ENCODE measurements at regions not wholly inside any gene's neighbourhood (a gene's known extent, or its start where the extent isn't known, plus 50 kb on each side); places are given as distances from the start of the nearest gene placed in this dataset.
A peak's percentile ranks its signal among the peaks of the same experiment; 100 is the strongest.
"Not testable (repeated sequence)": the region's sequence is repeated elsewhere in the genome, so short reads cannot be mapped to it uniquely, and the experiment has no call there.

DNA sequence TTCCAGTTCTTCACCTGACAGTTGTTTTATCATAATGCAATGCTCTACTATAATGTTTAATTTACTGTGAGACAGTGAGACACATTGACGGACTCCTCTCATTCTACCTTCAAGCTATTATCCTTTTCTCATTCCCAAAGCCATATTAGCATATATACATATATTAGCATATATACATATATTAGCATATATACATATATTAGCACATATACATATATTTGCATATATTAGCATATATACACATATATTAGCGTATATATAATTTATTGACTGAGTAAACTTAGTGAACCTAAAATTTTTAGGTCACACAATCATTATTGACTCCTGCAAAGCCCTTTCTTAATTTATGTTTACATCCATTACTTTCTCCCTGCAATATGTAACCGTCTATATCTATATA lies 555.0 kb upstream of the ADGRB3 start:
- Histone ChIP-seq H3K36me3 (no peaks in the 10 kb centered on the region), H3K4me3 (no peak overlapping the region), H3K4me1 (no peaks in the 10 kb centered on the region), H4K20me1 (no peaks in the 10 kb centered on the region), H3K9ac (no peak overlapping the region), H3K9me3 (replicated peaks in 1 of 11) (peaks cover 0 to 2% (median under 1%) of the 10 kb centered on the region in 11 experiments; a peak in 3 of 22 replicates), H3K4me2 (no peak overlapping the region), H3K27me3 (no peaks in the 10 kb centered on the region), H3K27ac (no peak overlapping the region)
- no peak for TF ChIP-seq Cebpa-rat (IDR thresholded peaks at IDR 0.05)

DNA sequence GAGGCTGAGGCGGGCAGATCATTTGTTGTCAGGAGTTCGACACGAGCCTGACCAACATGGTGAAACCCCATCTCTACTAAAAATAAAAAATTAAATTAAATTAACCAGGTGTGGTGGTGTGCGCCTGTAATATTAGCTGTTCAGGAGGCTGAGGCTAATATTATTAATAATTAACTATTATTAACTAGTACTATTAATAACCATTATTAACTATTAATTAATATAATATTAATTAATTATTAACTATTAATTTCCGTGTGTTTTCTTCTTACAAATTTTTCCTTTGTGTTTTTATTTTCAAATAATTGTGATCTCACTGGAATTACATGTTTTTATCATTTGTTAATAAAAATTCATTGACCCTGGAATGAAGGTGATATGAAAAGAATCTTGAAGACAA lies 557.4 kb upstream of the ADGRB3 start:
- H3K9me3 ChIP-seq (replicated peaks in 1 of 11) = no peaks in the 10 kb centered on the region
- TF ChIP-seq Cebpa-rat (IDR thresholded peaks at IDR 0.05) = no peak
- no peak overlapping the region for H3K27ac ChIP-seq
- H3K36me3 ChIP-seq = no peaks in the 10 kb centered on the region
- no peak overlapping the region for H3K4me3 ChIP-seq
- H3K9ac ChIP-seq = no peak overlapping the region
- H4K20me1 ChIP-seq = no peaks in the 10 kb centered on the region
- H3K4me2 ChIP-seq = no peak overlapping the region
- no peaks in the 10 kb centered on the region for H3K4me1 ChIP-seq
- H3K27me3 ChIP-seq = no peaks in the 10 kb centered on the region

DNA sequence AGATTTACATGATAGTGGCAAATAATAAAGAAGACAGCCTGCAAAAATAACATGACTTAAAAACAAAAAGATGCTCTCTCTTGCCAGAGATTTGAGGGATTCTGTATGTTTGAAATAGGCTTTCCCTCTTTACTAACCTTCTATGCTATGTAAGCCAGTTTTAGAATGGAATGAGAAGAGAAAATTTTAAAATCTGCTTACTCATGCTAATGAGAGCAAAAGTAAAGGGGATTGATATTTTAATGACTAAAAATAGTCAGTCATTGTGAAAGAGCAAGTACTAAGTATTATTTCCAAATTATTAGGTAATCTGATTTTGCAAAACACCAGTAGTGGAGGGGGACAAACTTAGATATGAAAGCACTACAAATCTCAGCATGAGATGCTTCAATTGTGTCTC lies 563.3 kb upstream of the ADGRB3 start:
- H3K9ac ChIP-seq = no peak overlapping the region
- no peak overlapping the region for H3K4me3 ChIP-seq
- no peaks in the 10 kb centered on the region for H4K20me1 ChIP-seq
- H3K27ac ChIP-seq = no peak overlapping the region
- no peaks in the 10 kb centered on the region for H3K27me3 ChIP-seq
- no peaks in the 10 kb centered on the region for H3K36me3 ChIP-seq
- H3K4me2 ChIP-seq = peak overlapping the region in 2 of 11 experiments; percentile 12 to 22; a peak in 3 of 22 replicates
- TF ChIP-seq Cebpa-rat (IDR thresholded peaks at IDR 0.05) = no peak
- no peaks in the 10 kb centered on the region for H3K9me3 ChIP-seq (replicated peaks in 1 of 11)
- peaks cover 0 to 7% (median 0%) of the 10 kb centered on the region in 10 experiments; a peak in 1 of 20 replicates for H3K4me1 ChIP-seq

DNA sequence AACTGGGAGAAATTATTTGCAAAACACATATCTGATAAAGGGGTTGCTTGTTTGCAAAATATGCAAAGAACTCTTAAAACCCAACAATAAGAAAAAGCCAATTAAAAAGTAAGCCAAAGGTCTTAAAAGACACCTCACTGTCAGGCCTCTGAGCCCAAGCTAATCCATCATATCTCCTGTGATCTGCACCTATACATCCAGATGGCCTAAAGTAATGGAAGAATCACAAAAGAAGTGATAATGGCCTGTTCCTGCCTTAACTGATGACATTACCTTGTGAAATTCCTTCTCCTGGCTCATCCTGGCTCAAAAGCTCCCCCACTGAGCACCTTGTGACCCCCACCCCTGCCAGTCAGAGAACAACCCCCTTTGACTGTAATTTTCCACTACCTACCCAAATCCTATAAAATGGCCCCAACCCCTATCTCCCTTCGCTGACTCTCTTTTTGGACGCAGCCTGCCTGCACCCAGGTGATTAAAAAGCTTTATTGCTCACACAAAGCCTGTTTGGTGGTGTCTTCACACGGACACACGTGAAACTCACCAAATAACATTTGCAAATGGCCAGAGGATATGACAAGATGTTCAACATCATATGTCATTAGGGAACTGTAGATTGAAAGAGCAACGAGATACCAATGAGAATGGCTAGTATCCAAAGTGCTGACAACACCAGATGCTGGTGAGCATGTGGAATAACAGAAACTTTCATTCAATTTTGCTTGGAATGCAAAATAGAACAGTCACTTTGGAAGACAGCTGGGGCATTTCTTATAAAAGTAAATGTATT lies 565.0 kb upstream of the ADGRB3 start:
- Histone ChIP-seq H3K36me3 (no peaks in the 10 kb centered on the region), H3K4me2 (no peak overlapping the region), H3K4me1 (peaks cover 0 to 7% (median 0%) of the 10 kb centered on the region in 10 experiments; a peak in 1 of 20 replicates), H3K4me3 (no peak overlapping the region), H3K27me3 (no peaks in the 10 kb centered on the region), H3K9me3 (replicated peaks in 1 of 11) (no peaks in the 10 kb centered on the region), H4K20me1 (no peaks in the 10 kb centered on the region), H3K9ac (no peak overlapping the region), H3K27ac (no peak overlapping the region)
- TF ChIP-seq Cebpa-rat (IDR thresholded peaks at IDR 0.05) = no peak

DNA sequence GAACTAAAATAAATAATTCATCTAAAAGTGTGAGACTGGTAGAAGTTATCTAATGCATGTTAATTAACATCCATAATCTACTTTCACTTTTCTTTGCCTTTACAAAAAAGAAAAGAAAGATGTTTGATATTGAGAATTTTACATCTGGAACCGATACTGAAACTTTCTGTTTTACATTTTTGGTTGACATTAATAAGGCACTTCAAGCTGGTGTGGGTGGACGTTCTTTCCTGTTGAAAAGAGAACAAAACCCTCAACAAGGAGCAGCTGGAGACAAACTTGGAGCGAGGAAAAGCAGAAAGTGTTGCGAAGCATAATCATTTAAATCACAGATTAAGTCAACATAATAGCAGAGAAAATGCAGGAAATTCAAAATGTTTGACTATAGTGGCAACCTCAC lies 575.2 kb upstream of the ADGRB3 start:
- H3K4me2 ChIP-seq = no peak overlapping the region

DNA sequence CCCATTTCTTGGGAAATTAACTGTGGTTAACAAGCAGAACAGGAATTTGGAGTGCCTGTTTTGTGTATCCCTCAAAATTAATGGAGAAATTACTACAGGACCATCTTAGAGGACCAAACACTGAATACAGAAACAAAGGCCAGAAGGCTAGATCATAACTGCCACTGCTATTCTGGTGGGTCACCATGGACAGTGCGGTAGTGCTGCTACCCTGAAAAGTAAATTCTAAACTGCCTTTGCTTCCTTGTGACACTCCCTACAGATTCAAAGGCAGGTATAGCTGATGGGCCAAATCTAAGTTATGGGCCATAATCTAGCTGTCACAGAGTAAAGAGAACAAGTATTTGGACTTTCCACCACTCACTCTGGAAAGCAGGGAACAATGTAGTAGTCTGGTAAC lies 575.8 kb upstream of the ADGRB3 start:
- no peaks in the 10 kb centered on the region for H3K27me3 ChIP-seq
- no peak overlapping the region for H3K4me3 ChIP-seq
- no peak overlapping the region for H3K9ac ChIP-seq
- no peaks in the 10 kb centered on the region for H4K20me1 ChIP-seq
- no peak for TF ChIP-seq Cebpa-rat (IDR thresholded peaks at IDR 0.05)
- no peaks in the 10 kb centered on the region for H3K4me1 ChIP-seq
- peaks cover 0 to 5% (median 0%) of the 10 kb centered on the region in 11 experiments; a peak in 1 of 22 replicates for H3K9me3 ChIP-seq (replicated peaks in 1 of 11)
- H3K4me2 ChIP-seq = no peak overlapping the region
- H3K36me3 ChIP-seq = no peaks in the 10 kb centered on the region
- H3K27ac ChIP-seq = no peak overlapping the region

More for the DNA sequence above, 575.2 kb upstream of the ADGRB3 start:
- H3K9me3 ChIP-seq (replicated peaks in 1 of 11) = peaks cover 0 to 5% (median 0%) of the 10 kb centered on the region in 11 experiments; a peak in 1 of 22 replicates
- H3K4me1 ChIP-seq = no peaks in the 10 kb centered on the region
- no peaks in the 10 kb centered on the region for H3K36me3 ChIP-seq
- no peak overlapping the region for H3K4me3 ChIP-seq
- H3K27ac ChIP-seq = no peak overlapping the region
- no peak overlapping the region for H3K9ac ChIP-seq
- H3K27me3 ChIP-seq = no peaks in the 10 kb centered on the region
- no peak for TF ChIP-seq Cebpa-rat (IDR thresholded peaks at IDR 0.05)
- H4K20me1 ChIP-seq = no peaks in the 10 kb centered on the region

DNA sequence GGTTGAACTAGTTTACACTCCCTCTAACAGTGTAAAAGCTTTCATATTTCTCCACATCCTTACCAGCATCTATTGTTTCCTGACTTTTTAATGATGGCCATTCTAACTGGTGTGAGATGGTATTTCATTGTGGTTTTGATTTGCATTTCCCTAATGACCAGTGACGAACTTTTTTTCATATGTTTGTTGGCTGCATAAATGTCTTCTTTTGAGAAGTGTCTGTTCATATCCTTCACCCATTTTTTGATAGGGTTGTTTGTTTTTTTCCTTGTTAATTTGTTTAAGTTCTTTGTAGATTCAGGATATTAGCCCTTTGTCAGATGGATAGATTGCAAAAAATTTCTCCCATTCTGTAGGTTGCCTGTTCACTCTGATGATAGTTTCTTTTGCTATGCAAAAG lies 578.5 kb upstream of the ADGRB3 start:
- not testable (repeated sequence) for H3K9me3 ChIP-seq (replicated peaks in 1 of 11); H3K4me2 ChIP-seq; H3K27ac ChIP-seq; H3K4me3 ChIP-seq; H3K36me3 ChIP-seq; H3K9ac ChIP-seq; H3K27me3 ChIP-seq; H3K4me1 ChIP-seq; H4K20me1 ChIP-seq

DNA sequence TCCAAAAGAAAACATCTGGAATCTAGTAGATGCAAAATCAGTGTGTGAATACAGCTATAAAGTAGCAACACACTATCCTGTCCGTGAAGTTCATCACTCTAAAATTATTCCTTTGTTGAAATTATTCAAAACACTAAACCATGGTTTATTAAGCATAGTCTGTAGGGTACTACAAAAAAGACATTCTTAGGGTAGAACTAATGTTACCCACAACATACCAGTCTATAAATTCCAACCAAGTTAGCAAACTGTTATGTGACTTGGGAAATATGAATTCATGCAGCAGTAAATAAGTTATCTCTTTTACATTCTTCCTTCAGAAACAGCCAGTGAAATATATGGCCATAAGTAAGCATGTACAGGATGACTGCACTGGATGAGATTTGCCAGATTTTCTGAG lies 580.3 kb upstream of the ADGRB3 start:
- no peak overlapping the region for H3K4me3 ChIP-seq
- H4K20me1 ChIP-seq = no peaks in the 10 kb centered on the region
- no peak overlapping the region for H3K9ac ChIP-seq
- no peak overlapping the region for H3K4me2 ChIP-seq
- H3K36me3 ChIP-seq = no peaks in the 10 kb centered on the region
- H3K4me1 ChIP-seq = no peaks in the 10 kb centered on the region
- H3K27ac ChIP-seq = no peak overlapping the region
- no peaks in the 10 kb centered on the region for H3K27me3 ChIP-seq
- no peak for TF ChIP-seq Cebpa-rat (IDR thresholded peaks at IDR 0.05)
- peaks cover 0 to 5% (median 0%) of the 10 kb centered on the region in 11 experiments; a peak in 1 of 22 replicates for H3K9me3 ChIP-seq (replicated peaks in 1 of 11)

DNA sequence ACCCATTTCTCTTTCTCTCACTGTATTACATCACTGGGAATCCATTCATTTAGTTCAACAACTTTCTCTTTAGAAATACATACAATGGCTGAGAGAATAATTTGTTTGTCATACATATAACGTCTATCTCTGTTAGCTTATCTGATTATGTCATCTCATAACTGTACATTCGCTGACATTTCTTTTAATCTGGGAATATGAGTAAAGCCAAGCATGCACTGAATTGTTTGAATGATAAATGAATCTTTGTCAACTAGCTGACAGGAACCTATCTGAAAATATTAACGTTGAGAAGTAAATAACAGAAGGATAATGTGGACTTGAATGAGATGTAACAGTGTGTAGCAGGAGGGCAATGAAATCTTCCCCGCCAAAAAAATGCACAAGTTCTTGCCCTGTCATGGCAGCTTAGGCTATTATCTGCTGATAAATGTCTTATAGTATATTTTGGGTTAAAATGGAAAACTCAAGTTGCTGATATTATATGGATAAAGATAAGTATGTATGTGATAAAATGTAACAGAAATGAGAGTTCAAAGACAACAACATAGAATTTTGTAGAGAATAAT lies 581.2 kb upstream of the ADGRB3 start:
- Histone ChIP-seq H3K9ac (no peak overlapping the region), H3K4me2 (no peak overlapping the region), H3K27ac (no peak overlapping the region), H4K20me1 (no peaks in the 10 kb centered on the region), H3K36me3 (no peaks in the 10 kb centered on the region), H3K27me3 (no peaks in the 10 kb centered on the region), H3K9me3 (replicated peaks in 1 of 11) (peaks cover 0 to 5% (median 0%) of the 10 kb centered on the region in 11 experiments; a peak in 1 of 22 replicates), H3K4me3 (no peak overlapping the region), H3K4me1 (no peaks in the 10 kb centered on the region)
- no peak for TF ChIP-seq Cebpa-rat (IDR thresholded peaks at IDR 0.05)

DNA sequence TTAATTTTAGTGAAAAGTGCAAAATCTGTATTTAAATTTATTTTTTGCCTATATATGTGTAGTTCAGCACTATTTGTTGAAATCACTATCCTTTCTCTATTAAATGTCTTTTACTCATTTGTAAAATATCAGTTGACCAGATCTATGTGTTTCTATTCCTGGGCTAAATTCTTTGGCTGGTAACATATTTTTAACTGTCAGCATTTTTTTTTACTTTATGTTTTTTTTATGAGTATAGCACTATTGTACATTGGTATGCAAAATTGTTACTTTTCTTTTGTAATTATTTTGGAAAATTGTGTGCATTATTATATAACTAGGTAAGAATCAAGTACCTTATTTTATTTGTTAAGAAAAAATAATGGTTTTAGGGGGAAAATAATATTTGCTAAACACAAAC lies 582.8 kb upstream of the ADGRB3 start:
- Histone ChIP-seq H3K4me2 (no peak overlapping the region), H3K9ac (no peak overlapping the region)

More for the DNA sequence above, 582.8 kb upstream of the ADGRB3 start:
- Histone ChIP-seq H4K20me1 (no peaks in the 10 kb centered on the region), H3K36me3 (no peaks in the 10 kb centered on the region), H3K4me1 (no peaks in the 10 kb centered on the region), H3K27me3 (no peaks in the 10 kb centered on the region), H3K4me3 (no peak overlapping the region), H3K9me3 (replicated peaks in 1 of 11) (0 out of 22 replicates have a peak, but pooled peaks cover 0 to 5% (median 0%) of the 10 kb centered on the region in 11 experiments), H3K27ac (no peak overlapping the region)
- no peak for TF ChIP-seq Cebpa-rat (IDR thresholded peaks at IDR 0.05)
